ENCODE measurements at regions not wholly inside any gene's neighbourhood (a gene's known extent, or its start where the extent isn't known, plus 50 kb on each side); places are given as distances from the start of the nearest gene placed in this dataset.

DNA sequence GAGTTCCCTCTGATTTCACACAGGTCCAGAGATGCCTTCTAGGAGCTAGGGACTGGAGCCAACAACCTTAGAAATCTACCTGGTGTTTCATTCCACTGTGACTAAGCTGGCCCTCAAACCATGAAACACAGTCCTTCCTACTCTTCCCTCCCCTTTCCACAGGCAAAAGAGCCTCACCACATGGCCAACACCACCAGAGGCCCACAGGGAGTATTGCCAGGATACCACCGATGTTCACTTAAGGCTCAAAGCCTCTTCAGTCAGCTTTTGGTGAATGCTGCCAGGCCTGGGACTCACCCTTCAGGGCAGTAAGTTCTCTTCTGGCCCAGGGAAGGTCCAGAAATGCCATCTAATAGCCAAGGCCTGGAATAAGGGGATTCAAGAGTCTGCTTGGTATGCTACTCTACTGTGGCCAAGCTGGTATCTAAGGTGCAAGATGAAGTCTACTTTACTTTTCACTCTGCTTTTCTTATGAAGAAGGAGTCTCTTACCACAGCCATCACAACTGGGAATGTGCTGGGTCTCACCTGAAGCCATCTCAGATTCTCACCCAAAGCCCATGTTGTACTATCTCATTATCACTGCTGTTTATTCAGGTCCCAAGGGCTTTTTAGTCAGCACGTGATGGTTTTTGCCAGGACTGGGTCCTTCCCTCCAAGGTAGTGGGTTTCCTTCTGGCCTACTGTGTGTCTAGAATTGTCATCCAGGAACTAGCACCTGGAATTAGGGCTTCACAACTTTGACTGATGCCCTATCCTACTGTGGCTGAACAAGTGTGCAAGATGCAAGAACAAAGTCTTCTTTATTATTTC lies 1018.4 kb downstream of the TAF11L14 start:
- no peak for TF ChIP-seq ZNF292 (CRISPR knock-in tag; IDR thresholded peaks at IDR 0.05; ENCODE audit: borderline replicate concordance, low read depth)
- TF ChIP-seq CBX2 (IDR thresholded peaks at IDR 0.05; ENCODE audit: low read depth, low read length), result no peak
- TF ChIP-seq CBX2 (CRISPR knock-in tag; IDR thresholded peaks at IDR 0.05; ENCODE audit: low read depth), result no peak
- no peak for TF ChIP-seq POLR2A (IDR thresholded peaks at IDR 0.05; ENCODE audit: insufficient read depth in 1 of 2, low read depth in 2 of 2, low read length in 2 of 2)
- no peak for TF ChIP-seq CBFB (CRISPR knock-in tag; IDR thresholded peaks at IDR 0.05)

Data from HepG2 (cell line).